GM23338 (cell line): ENCODE measurements at regions not wholly inside any gene's neighbourhood (a gene's known extent, or its start where the extent isn't known, plus 50 kb on each side); places are given as distances from the start of the nearest gene placed in this dataset.

Experiments
- CREB1 ChIP-seq: fragments of 250-450 bp; sonication (Bioruptor Pico); IDR thresholded peaks from 2 replicates; pipeline ENCODE4 v1.5.0; 2020; ENCODE audit warnings: low read depth, mild to moderate bottlenecking, moderate library complexity
- CTCF ChIP-seq, 2 experiments: fragments of 200-600 bp in 1 of 2; sonication (generic) in 1 of 2; conservative IDR thresholded peaks; 2 replicates each; pipeline versions ENCODE4 v1.5.1 to v1.6.1; 2016 to 2017; ENCODE audit warnings: antibody characterized with exemption in 2 of 2, low read depth in 2 of 2, mild to moderate bottlenecking in 2 of 2, moderate library complexity in 1 of 2
- ETS1 ChIP-seq: IDR thresholded peaks from 2 replicates; pipeline ENCODE4 v1.6.1; 2016; ENCODE audit warnings: antibody characterized with exemption
- EZH2 ChIP-seq: fragments of 200-600 bp; sonication (generic); IDR thresholded peaks from one replicate; pipeline ENCODE4 v1.8.0; 2017; ENCODE audit warnings: antibody characterized with exemption, mild to moderate bottlenecking, low read depth; ENCODE audit not compliant: unreplicated experiment
- EZH2phosphoT487 ChIP-seq: fragments of 200-600 bp; sonication (generic); IDR thresholded peaks from one replicate; pipeline ENCODE4 v1.8.1; 2018; ENCODE audit warnings: antibody characterized with exemption; ENCODE audit not compliant: unreplicated experiment
- JUNB ChIP-seq: IDR thresholded peaks from one replicate; pipeline ENCODE4 v1.6.1; 2016; ENCODE audit warnings: antibody characterized with exemption; ENCODE audit not compliant: unreplicated experiment
- POLR2AphosphoS5 ChIP-seq: IDR thresholded peaks from 2 replicates; pipeline ENCODE4 v1.6.1; 2016; ENCODE audit warnings: antibody characterized with exemption, low read depth
- REST ChIP-seq: IDR thresholded peaks from one replicate; pipeline ENCODE4 v1.6.1; 2018; ENCODE audit warnings: antibody characterized with exemption; ENCODE audit not compliant: unreplicated experiment
- STAT1 ChIP-seq: IDR thresholded peaks from one replicate; pipeline ENCODE4 v1.6.1; 2016; ENCODE audit warnings: antibody characterized with exemption; ENCODE audit not compliant: unreplicated experiment
- ZNF462 ChIP-seq: fragments of 250-450 bp; sonication (Bioruptor Pico); IDR thresholded peaks from 2 replicates; pipeline ENCODE4 v1.5.0; 2020; ENCODE audit warnings: mild to moderate bottlenecking, moderate library complexity

GRCh38 chr5:62729675-62730074 is 151.1 kb downstream of the LRRC70 start:
- TF ChIP-seq CTCF (conservative IDR thresholded peaks at IDR 0.05; ENCODE audit: low read depth in 2 of 2) (no peak), EZH2 (no peak), POLR2AphosphoS5 (no peak), EZH2phosphoT487 (no peak), CREB1 (CRISPR knock-in tag) (no peak), STAT1 (no peak), JUNB (no peak), REST (no peak), ZNF462 (no peak), ETS1 (no peak)
